Stimulated activated CD8-positive, alpha-beta memory T cell treated with anti-CD3 and anti-CD28 coated beads, Interleukin-12 subunit alpha, Interleukin-12 subunit beta, amount 100 ng/mL, for 4 hours (primary cell): ENCODE measurements at regions not wholly inside any gene's neighbourhood (a gene's known extent, or its start where the extent isn't known, plus 50 kb on each side); places are given as distances from the start of the nearest gene placed in this dataset.

ENCODE experiments used
- DNase-seq: peaks from one replicate; pipeline ENCODE4 v3.0.0-alpha.2; 2020; ENCODE audit warnings: low read depth

DNA sequence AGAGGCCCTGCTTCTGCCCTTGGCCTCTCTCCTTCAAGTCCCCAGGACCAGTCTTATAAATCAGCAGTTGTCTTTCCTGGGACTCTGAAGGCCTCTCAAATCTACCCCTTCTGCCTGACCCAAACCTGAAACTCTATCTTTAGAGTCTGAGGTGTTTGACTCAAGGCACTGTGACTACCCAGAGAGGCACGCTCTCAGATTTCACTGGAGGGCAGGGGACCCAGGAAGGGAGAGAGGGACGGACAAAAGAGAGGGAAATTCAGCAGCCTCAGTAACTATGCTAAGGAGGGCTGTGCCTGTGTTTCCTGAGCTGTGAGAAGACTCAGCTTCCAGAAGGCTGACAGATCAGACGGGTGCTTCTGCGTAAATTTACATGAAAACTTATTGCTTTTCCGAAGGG is 217.8 kb downstream of the HAUS1 start:
- DNase-seq, result no peak

DNA sequence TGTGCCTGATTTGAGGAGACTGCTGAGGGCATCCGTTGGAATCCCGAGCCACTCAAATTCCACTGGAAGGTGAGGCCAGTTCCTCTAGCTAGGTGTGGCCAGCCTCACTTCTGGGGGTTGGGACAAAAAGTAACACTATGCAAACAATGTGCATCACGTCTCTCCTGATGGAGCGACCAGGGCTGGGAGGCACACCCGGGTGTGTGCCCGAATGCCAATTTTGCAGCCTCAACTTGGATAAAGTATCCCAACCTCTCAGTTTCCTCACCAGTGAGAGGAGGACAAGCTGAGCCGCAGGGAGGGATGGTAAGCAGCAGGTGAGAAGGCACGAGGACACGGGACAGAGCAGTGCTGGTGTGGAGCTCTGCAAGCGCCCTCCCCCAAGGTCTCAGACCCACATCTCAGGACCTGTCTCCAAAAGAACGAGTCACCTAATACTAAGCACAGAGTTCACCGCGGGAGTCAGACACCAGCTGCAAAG is 218.3 kb downstream of the HAUS1 start:
- DNase-seq, result no peak

GRCh38 chr18:46322941-46323340 is 218.8 kb downstream of the HAUS1 start:
- DNase-seq, result no peak

DNA sequence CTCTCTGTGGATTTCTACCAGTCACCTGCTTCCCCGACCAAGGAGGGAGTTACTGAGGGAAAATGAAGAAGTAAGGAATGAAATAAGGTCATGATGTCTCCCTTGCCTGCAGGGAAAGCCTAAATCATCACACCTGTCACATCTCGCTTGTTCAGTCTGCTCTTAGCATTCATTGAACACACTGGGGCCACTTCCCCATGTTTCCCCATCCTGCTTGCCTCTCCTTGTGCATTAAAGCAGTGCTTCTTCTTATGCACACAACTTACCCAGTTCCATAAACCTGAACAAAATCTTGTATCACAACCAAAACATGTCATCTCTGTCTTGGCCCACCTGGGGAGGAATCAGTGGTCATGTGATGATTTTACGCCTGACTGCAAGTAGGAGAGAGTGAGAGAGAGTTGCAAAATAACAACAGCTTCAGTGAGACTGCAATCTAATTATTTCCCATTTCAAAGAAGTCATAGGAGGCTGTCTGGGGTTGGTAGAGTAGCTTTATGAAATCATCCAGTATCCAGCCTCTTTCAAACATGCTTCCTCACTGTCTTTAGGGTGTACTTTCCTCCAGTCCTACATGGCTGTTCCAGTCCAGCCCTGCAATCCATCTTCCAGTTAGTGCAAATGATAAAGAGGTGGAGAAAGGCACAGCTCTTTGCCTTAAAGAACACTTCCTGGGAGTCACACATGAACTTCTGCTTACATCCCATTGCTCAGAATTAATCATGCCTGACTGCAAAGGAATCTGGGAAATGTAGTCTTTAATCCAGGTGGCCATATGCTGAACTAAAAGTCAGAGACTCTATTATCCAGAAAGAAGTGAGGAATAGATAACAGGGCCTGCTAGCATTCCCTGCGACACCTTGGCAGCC is 220.1 kb downstream of the HAUS1 start:
- DNase-seq, result no peak

GRCh38 chr18:46325895-46326294 is 221.7 kb downstream of the HAUS1 start:
- no peak for DNase-seq

DNA sequence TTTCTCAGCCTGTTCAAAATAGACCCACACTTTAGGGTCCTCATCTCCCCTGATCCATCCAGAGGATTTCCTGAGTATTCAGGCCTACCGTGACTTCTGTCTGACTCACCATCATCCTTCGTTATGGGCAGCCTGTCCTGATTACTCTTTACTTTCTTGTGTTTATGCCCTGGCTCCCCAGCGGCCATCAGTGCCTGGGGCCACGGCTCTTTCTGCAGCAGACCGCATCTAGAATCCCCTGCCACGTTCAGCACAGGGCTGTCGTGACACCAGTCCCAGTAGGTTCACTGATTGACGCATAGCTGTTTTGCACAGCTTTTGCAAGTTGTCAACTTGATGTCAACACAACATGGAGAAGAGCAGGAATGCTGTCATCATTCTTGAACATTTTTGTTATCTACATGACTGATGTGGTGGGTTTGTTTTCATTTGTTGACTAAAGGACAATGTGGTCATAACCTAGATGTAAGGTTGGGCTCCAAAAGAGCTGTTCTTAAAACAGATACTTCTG is 225.6 kb downstream of the HAUS1 start:
- DNase-seq, result no peak

DNA sequence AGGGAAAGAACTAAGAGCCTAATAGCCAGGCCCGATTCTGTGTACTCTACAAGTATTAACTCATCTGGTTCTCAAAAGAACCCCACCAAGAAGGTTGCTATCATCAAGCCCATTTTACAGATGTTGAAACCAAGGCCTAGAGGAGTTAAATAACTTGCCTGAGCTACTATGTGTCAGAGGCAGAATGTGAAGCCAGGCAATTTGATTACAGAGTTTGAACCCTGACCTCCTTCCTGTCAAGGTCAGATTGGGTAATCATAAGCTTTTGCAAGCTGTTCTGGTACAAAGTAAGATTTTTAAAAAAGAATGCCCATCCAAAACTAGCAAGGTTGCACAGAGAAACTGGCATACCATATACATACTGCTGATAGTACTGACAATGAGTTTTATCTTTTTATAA is 227.1 kb downstream of the HAUS1 start:
- DNase-seq, result no peak

DNA sequence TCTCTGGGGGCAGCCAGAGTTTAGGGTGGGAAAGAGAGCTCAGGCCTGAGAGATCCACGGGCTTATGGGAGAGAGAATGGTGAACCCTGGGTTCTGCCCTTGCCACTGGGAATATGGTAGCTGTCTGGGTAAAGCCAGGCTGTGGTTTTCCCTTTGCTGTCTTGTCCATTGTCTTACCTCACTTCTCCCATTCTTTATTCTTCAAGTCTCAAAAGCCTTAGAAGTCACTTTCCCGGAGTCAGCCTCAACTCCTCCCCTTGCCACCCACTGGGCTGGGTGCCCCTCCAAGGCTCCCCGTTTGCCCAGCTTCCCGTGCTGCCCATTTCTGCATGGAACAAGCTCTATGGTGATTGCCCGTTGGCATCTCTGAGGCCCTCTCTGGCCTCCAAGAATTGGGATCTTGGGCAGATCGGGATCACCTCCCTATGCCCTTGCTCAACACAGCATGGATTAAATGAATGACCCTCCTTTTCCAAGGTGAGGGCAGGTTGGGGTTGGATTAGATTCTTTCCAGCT is 228.2 kb downstream of the HAUS1 start:
- DNase-seq, result no peak

DNA sequence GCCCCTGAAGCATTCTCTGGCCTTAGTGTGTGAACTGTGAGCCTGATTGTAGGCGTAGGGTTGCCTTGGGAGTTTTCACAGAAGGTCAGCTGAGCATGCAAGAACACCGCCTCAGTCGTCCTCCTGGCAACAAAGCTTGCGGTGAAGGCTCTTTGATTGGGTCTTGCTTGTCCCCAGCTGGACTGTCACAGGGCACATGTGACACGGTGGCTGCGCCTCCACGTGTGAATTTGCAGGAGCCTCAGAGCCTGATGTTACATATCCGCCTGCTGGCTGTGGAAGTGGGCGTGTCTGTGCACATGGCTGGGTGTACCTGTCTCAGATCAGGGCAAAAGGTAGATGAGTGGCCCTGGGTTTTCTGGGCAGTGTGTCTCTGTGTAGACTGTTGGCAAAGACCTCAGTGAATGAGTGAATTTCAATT is 228.7 kb downstream of the HAUS1 start:
- DNase-seq, result no peak

DNA sequence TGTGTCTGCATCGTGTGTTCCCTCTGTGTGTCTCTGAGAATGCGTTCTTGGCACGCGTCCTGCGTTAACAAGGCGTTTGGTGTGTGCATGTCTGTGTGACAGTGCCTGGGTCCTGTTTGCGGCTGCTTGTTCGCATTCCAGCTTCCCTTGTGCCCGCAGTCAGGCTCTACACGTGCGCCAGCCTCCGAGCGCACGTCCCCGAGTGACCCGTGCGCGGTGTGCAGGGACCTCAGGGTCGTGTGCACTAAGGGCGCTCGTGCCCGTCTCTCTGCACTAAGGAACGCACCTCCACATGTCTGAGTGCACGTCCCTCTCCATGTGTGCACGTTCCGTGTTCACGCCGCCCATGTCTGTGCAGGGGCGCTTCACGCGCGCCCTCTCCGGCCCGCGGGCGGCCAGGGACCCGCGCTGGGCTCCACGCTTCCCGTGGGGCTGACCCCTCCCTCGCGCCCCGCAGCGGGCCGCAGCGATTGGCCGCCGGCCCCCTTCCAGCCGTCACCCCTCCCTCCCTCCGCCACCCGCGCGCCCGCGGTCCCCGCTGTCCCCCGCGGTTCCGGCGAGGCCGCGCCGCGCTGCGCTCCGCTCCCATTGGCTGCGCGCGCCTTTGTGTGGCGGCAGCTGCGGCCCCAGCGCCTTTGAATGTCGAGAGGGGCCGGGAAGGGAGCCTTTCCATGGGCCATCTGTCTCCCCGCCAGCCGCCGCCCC is 229.4 kb downstream of the HAUS1 start:
- no peak for DNase-seq

DNA sequence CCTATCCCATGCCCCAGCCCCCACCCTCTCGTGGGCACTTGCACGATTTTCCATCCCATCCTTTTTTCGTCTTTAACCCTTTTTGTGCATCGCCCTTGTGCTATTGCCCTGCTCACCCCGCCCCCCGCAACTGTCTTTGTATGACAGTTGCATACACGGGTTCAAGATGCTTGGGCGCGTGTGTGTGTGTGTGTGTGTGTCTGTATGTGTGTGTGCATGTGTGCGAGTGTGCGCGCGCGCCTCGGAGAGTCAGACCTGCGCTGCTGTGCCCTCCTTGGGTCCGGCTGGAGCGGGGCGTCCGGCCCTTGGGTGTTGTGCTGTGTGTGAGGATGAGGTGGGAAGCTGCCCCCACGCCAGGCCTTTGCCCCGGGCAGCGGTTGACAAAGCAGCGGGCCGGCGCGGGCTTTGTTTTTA is 230.7 kb downstream of the HAUS1 start:
- no peak for DNase-seq

GRCh38 chr18:46335534-46336101 is 231.4 kb downstream of the HAUS1 start:
- DNase-seq, result no peak

DNA sequence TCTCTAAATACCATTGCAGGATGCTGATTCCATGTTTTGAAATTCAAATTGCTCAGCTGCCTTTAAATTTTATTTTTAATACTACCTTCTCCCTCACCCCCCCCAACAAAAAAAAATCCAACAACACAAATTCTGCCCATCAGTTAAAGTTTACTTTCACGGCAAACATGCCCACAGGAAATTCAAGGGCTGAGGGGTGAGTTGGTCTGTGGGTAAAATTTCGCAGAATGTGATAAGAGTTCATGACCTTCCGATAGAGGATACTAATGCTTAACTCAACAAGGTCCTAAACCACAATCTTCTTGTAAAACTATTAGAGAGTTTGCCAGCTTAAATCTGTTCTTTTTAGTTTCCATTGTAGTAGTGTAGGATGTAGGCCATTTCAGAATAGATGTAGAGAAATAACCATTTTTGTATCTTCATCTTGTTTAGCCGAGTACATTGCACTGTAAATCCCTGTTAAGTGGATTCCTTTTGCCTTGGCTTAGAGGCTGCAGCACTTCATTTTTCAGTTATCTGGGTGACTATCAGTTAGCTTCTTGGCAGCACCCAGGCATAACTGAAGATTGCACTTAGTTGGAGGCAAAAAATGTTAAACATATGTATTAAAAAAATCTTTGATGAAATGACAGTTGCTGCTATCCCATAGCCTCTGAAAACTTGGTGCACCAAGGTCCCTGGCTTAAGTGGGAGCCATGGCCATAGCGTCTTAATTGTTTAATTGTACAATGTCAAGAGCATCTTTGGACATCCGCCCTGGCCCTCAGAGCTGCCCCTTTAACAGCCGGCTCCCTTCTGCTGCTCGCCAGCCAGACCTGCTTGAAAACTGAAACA is 232.3 kb downstream of the HAUS1 start:
- no peak for DNase-seq

GRCh38 chr18:46337271-46337670 is 233.1 kb downstream of the HAUS1 start:
- no peak for DNase-seq

- DNase-seq, result no peak
These were observed 234.0 kb downstream of the HAUS1 start for GRCh38 chr18:46338205-46338604.

GRCh38 chr18:46338766-46339165 is 234.6 kb downstream of the HAUS1 start:
- no peak for DNase-seq

GRCh38 chr18:46340716-46341115 is 236.5 kb downstream of the HAUS1 start:
- DNase-seq, result no peak

DNA sequence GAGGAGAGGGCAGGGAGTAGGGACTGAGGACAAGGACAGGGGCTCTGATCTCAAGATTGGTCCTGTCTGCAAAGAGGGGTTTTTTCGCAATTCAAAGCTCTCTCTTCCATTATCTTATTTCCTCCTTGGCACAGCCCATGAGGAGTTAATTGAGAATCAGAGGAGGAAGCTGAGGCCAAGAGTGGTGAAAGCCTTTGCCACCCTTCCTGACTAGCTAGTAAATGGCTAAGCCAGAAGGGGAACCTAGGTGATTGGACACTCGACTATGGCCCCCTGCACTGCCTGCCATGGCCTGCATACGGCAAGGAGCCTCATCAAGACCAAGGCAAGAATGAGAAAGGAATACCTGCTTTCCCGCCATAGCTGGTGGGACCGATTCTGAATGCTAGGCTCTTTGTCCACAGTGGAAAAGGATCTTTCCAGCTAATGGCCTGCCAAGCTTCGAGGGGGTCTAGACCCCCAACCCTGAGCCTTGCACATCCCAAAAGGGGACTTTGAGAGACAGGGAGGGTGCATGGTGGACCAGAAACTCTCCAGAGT is 237.9 kb downstream of the HAUS1 start:
- no peak for DNase-seq

- DNase-seq, result no peak
These were observed 239.3 kb downstream of the HAUS1 start for GRCh38 chr18:46343456-46343855.

- no peak for DNase-seq
These were observed 239.8 kb downstream of the HAUS1 start for GRCh38 chr18:46343931-46344372.
